ENCODE measurements at regions not wholly inside any gene's neighbourhood (a gene's known extent, or its start where the extent isn't known, plus 50 kb on each side); places are given as distances from the start of the nearest gene placed in this dataset.

DNA sequence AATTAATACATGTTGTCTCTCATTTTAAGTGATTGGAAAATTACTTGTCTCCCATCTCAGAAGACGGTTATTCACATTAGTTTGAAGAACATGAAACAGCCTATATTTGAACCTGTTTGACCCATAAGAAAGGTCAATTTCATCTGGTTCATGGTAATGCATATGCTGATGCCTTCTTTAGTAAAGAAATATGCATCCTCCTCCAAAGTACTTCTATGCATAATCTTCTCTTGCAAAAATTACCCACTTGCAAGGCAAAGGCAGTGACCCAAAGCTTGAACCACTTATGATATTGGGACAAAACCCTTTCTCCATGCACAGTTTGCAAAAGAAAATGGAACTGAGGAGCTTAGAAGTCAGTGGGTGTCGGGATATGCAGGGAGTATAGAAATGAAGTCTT lies 65.4 kb upstream of the IRX1 start:
- TF ChIP-seq, protein P1, sequence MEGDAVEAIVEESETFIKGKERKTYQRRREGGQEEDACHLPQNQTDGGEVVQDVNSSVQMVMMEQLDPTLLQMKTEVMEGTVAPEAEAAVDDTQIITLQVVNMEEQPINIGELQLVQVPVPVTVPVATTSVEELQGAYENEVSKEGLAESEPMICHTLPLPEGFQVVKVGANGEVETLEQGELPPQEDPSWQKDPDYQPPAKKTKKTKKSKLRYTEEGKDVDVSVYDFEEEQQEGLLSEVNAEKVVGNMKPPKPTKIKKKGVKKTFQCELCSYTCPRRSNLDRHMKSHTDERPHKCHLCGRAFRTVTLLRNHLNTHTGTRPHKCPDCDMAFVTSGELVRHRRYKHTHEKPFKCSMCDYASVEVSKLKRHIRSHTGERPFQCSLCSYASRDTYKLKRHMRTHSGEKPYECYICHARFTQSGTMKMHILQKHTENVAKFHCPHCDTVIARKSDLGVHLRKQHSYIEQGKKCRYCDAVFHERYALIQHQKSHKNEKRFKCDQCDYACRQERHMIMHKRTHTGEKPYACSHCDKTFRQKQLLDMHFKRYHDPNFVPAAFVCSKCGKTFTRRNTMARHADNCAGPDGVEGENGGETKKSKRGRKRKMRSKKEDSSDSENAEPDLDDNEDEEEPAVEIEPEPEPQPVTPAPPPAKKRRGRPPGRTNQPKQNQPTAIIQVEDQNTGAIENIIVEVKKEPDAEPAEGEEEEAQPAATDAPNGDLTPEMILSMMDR (IDR thresholded peaks at IDR 0.05): no peak
- TF ChIP-seq EZH2 (IDR thresholded peaks at IDR 0.05; ENCODE audit: borderline replicate concordance, insufficient read depth, low read depth, low read length, poor library complexity, severe bottlenecking): no peak
